K562 (cell line): ENCODE measurements at regions not wholly inside any gene's neighbourhood (a gene's known extent, or its start where the extent isn't known, plus 50 kb on each side); places are given as distances from the start of the nearest gene placed in this dataset.

Experiments
- CBFA2T3 ChIP-seq: fragments of 450-650 bp; IDR thresholded peaks from 2 replicates; pipeline ENCODE4 v1.6.1; 2017
- CBX1 ChIP-seq: sonication (generic); IDR thresholded peaks from 2 replicates; pipeline ENCODE4 v1.6.1; 2016; ENCODE audit warnings: antibody characterized with exemption, low read depth, mild to moderate bottlenecking
- CC2D1A ChIP-seq: fragments of 450-650 bp; IDR thresholded peaks from 2 replicates; pipeline ENCODE4 v1.6.1; 2017; ENCODE audit warnings: mild to moderate bottlenecking
- CTBP1 ChIP-seq: fragments of 450-650 bp; IDR thresholded peaks from 2 replicates; pipeline ENCODE4 v1.6.1; 2016; ENCODE audit warnings: borderline replicate concordance
- EHMT2 ChIP-seq: fragments of 450-650 bp; IDR thresholded peaks from 2 replicates; pipeline ENCODE4 v1.6.1; 2018; ENCODE audit warnings: antibody characterized with exemption
- FOS ChIP-seq: IDR thresholded peaks from 3 replicates; pipeline ENCODE4 v1.6.1; 2011; ENCODE audit not compliant: insufficient read length; ENCODE audit errors: extremely low read depth
- FOXM1 ChIP-seq, 2 experiments: fragments of 450-650 bp in 1 of 2; sonication (generic) in 1 of 2; formaldehyde crosslinking in 1 of 2; IDR thresholded peaks; 2 replicates each; pipeline versions ENCODE4 v1.6.1 to v1.9.0; 2017 to 2022; ENCODE audit warnings: low read depth in 2 of 2, mild to moderate bottlenecking in 2 of 2, missing genetic modification reagents in 1 of 2, moderate library complexity in 1 of 2
- HNRNPLL ChIP-seq: fragments of 200-400 bp; formaldehyde crosslinking; IDR thresholded peaks from 2 replicates; pipeline ENCODE4 v1.6.1; 2017; ENCODE audit warnings: low read length, low read depth, mild to moderate bottlenecking; ENCODE audit not compliant: poor library complexity, severe bottlenecking
- MAZ ChIP-seq, 2 experiments: fragments of 450-650 bp in 1 of 2; sonication (generic) in 1 of 2; formaldehyde crosslinking; IDR thresholded peaks in 1 of 2; conservative IDR thresholded peaks in 1 of 2; 2 replicates each; pipeline versions ENCODE4 v1.4.0 to v1.5.0; 2020; ENCODE audit warnings: mild to moderate bottlenecking in 1 of 2, missing genetic modification reagents in 1 of 2
- MTA1 ChIP-seq: fragments of 450-650 bp; IDR thresholded peaks from 2 replicates; pipeline ENCODE4 v1.6.1; 2017; ENCODE audit warnings: borderline replicate concordance
- RBFOX2 ChIP-seq: fragments of 200-400 bp; formaldehyde crosslinking; IDR thresholded peaks from 2 replicates; pipeline ENCODE4 v1.6.1; 2017; ENCODE audit warnings: low read depth, mild to moderate bottlenecking, low read length, moderate library complexity
- RFX1 ChIP-seq: fragments of 450-650 bp; IDR thresholded peaks from 2 replicates; pipeline ENCODE4 v1.6.1; 2016; ENCODE audit warnings: mild to moderate bottlenecking, moderate library complexity
- RNF2 ChIP-seq: sonication (generic); IDR thresholded peaks from 2 replicates; pipeline ENCODE4 v1.6.1; 2016
- SMARCA4 ChIP-seq: fragments of 450-650 bp; IDR thresholded peaks from 2 replicates; pipeline ENCODE4 v1.6.1; 2016
- SPI1 ChIP-seq: IDR thresholded peaks from 2 replicates; pipeline ENCODE4 v1.6.1; 2011; ENCODE audit warnings: low read depth, low read length, control low read depth, borderline replicate concordance
- TEAD4 ChIP-seq, 2 experiments: sonication (generic) in 1 of 2; formaldehyde crosslinking in 1 of 2; IDR thresholded peaks; 2 replicates each; pipeline versions ENCODE4 v1.6.1 to v1.8.0; 2012 to 2022; ENCODE audit warnings: borderline replicate concordance in 1 of 2, inconsistent platforms in 1 of 2, low read length in 1 of 2, mild to moderate bottlenecking in 1 of 2, missing genetic modification reagents in 1 of 2
- ZNF121 ChIP-seq: sonication (generic); formaldehyde crosslinking; conservative IDR thresholded peaks from 2 replicates; pipeline ENCODE4 v1.8.0; 2022; ENCODE audit warnings: missing genetic modification reagents
- ZNF75A ChIP-seq: fragments of 450-650 bp; formaldehyde crosslinking; IDR thresholded peaks from 2 replicates; pipeline ENCODE4 v1.4.0; 2020; ENCODE audit warnings: mild to moderate bottlenecking
- TF ChIP-seq, protein P1 (sequence below): IDR thresholded peaks from 2 replicates; pipeline ENCODE4 v1.6.1; 2011; ENCODE audit not compliant: insufficient read length; ENCODE audit errors: extremely low read depth
- TF ChIP-seq, protein P2 (sequence below): fragments of 200-800 bp; sonication (Bioruptor generic); IDR thresholded peaks from 2 replicates; pipeline ENCODE4 v1.6.1; 2017; ENCODE audit warnings: missing genetic modification characterization, missing compliant biosample characterization
- TF ChIP-seq, protein P3 (sequence below): sonication (generic); formaldehyde crosslinking; IDR thresholded peaks from 2 replicates; pipeline ENCODE4 v1.8.0; 2022; ENCODE audit warnings: missing genetic modification reagents, mild to moderate bottlenecking, moderate library complexity, borderline replicate concordance
- TF ChIP-seq, protein P4 (sequence below): fragments of 200-800 bp; sonication (Bioruptor generic); IDR thresholded peaks from 2 replicates; pipeline ENCODE4 v1.6.1; 2016; ENCODE audit warnings: missing genetic modification characterization, missing compliant biosample characterization

DNA sequence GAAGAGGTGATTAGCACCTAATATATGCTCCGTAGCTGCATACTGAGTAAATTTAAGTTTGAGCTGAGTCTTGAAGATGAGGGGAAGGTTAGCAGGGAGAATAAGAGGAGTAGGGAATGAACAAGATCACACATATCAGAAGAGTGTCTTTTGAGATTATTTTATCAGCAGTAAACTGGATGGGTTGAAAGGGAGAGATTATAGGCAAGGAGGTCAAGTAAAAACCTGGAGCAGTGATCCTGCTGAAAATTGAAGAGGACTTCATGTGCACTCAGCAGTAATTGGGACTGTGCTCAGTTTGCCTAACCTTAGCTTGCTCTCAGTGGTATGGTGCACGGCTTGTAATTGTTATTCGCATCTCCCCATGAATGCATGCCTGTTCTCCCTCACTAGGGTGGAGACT lies 79.5 kb upstream of the PICALM start (continued):
- TF ChIP-seq MTA1 (peak; percentile 70), FOS (no peak), TEAD4 (IDR thresholded peaks at IDR 0.05; ENCODE audit: low read length) (peak; percentile 93), TEAD4 (CRISPR knock-in tag; IDR thresholded peaks at IDR 0.05; ENCODE audit: borderline replicate concordance) (no peak), ZNF75A (no peak), CTBP1 (peak; percentile 36; the same call in 1 of the 2 replicates), EHMT2 (0 out of 2 replicates have a peak, but pooled peaks have one; percentile 9), MAZ (CRISPR knock-in tag; conservative IDR thresholded peaks at IDR 0.05 in 1 of 2, IDR thresholded peaks at IDR 0.05 in 1 of 2) (peak in 1 of 2 experiments; percentile 51; a peak in 1 of 4 replicates), HNRNPLL (peak; percentile 44), RFX1 (no peak), CBX1 (no peak), RNF2 (peak; percentile 29; the same call in 1 of the 2 replicates), ZNF121 (CRISPR knock-in tag) (no peak), FOXM1 (IDR thresholded peaks at IDR 0.05; ENCODE audit: low read depth) (peak; percentile 87), FOXM1 (CRISPR knock-in tag; IDR thresholded peaks at IDR 0.05; ENCODE audit: low read depth) (no peak), SPI1 (no peak), RBFOX2 (no peak), SMARCA4 (peak; percentile 94), CBFA2T3 (peak; percentile 98), CC2D1A (peak; percentile 95; the same call in 1 of the 2 replicates)
- TF ChIP-seq, protein P1, sequence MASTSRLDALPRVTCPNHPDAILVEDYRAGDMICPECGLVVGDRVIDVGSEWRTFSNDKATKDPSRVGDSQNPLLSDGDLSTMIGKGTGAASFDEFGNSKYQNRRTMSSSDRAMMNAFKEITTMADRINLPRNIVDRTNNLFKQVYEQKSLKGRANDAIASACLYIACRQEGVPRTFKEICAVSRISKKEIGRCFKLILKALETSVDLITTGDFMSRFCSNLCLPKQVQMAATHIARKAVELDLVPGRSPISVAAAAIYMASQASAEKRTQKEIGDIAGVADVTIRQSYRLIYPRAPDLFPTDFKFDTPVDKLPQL: no peak
- TF ChIP-seq, protein P2, sequence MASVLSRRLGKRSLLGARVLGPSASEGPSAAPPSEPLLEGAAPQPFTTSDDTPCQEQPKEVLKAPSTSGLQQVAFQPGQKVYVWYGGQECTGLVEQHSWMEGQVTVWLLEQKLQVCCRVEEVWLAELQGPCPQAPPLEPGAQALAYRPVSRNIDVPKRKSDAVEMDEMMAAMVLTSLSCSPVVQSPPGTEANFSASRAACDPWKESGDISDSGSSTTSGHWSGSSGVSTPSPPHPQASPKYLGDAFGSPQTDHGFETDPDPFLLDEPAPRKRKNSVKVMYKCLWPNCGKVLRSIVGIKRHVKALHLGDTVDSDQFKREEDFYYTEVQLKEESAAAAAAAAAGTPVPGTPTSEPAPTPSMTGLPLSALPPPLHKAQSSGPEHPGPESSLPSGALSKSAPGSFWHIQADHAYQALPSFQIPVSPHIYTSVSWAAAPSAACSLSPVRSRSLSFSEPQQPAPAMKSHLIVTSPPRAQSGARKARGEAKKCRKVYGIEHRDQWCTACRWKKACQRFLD (CRISPR knock-in tag): 0 out of 2 replicates have a peak, but pooled peaks have one; percentile 48
- TF ChIP-seq, protein P3, sequence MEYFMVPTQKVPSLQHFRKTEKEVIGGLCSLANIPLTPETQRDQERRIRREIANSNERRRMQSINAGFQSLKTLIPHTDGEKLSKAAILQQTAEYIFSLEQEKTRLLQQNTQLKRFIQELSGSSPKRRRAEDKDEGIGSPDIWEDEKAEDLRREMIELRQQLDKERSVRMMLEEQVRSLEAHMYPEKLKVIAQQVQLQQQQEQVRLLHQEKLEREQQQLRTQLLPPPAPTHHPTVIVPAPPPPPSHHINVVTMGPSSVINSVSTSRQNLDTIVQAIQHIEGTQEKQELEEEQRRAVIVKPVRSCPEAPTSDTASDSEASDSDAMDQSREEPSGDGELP (CRISPR knock-in tag): no peak
- TF ChIP-seq, protein P4, sequence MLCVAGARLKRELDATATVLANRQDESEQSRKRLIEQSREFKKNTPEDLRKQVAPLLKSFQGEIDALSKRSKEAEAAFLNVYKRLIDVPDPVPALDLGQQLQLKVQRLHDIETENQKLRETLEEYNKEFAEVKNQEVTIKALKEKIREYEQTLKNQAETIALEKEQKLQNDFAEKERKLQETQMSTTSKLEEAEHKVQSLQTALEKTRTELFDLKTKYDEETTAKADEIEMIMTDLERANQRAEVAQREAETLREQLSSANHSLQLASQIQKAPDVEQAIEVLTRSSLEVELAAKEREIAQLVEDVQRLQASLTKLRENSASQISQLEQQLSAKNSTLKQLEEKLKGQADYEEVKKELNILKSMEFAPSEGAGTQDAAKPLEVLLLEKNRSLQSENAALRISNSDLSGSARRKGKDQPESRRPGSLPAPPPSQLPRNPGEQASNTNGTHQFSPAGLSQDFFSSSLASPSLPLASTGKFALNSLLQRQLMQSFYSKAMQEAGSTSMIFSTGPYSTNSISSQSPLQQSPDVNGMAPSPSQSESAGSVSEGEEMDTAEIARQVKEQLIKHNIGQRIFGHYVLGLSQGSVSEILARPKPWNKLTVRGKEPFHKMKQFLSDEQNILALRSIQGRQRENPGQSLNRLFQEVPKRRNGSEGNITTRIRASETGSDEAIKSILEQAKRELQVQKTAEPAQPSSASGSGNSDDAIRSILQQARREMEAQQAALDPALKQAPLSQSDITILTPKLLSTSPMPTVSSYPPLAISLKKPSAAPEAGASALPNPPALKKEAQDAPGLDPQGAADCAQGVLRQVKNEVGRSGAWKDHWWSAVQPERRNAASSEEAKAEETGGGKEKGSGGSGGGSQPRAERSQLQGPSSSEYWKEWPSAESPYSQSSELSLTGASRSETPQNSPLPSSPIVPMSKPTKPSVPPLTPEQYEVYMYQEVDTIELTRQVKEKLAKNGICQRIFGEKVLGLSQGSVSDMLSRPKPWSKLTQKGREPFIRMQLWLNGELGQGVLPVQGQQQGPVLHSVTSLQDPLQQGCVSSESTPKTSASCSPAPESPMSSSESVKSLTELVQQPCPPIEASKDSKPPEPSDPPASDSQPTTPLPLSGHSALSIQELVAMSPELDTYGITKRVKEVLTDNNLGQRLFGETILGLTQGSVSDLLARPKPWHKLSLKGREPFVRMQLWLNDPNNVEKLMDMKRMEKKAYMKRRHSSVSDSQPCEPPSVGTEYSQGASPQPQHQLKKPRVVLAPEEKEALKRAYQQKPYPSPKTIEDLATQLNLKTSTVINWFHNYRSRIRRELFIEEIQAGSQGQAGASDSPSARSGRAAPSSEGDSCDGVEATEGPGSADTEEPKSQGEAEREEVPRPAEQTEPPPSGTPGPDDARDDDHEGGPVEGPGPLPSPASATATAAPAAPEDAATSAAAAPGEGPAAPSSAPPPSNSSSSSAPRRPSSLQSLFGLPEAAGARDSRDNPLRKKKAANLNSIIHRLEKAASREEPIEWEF (CRISPR knock-in tag): no peak
